Omental fat pad (tissue), 3 donors: ENCODE measurements at regions not wholly inside any gene's neighbourhood (a gene's known extent, or its start where the extent isn't known, plus 50 kb on each side); places are given as distances from the start of the nearest gene placed in this dataset.
A peak's percentile ranks its signal among the peaks of the same experiment; 100 is the strongest.

Experiments used
- ATAC-seq: fragments of 150-250 bp; one replicate; pipeline ENCODE4 v1.9.1; 2016; ENCODE audit warnings: mild to moderate bottlenecking, moderate library complexity; ENCODE audit not compliant: low FRiP score
- DNase-seq: peaks from one replicate; pipeline ENCODE4 v3.0.0-alpha.2; 2019; ENCODE audit warnings: low spot score
- TF ChIP-seq, protein P1 (sequence below), 3 donors: fragments of 450-650 bp; IDR thresholded peaks; one replicate each; pipeline ENCODE4 v1.5.1; 2016 to 2017; ENCODE audit warnings: antibody characterized with exemption in 3 of 3, mild to moderate bottlenecking in 3 of 3, moderate library complexity in 2 of 3

DNA sequence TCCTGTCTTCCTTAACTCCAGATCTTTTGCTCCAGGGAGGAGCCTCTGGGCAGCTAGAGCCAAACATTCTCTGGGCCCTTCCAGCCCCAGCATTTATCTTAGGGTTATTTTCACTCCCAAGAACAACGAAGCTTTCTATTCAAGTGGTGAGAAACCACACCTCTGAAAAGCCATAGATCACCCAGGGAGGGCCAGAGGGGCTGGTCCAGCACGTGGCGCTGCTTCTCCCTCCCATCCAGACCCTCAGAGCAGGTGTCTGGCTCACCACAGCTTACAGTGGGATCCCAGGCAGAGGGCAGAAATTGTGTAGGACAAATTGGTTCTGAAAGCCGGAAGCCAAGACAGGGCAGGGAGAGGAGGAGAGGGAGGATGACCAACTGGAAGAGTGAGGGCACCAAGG lies 74.0 kb upstream of the PKDCC start:
- no peak for ATAC-seq
- TF ChIP-seq, protein P1, sequence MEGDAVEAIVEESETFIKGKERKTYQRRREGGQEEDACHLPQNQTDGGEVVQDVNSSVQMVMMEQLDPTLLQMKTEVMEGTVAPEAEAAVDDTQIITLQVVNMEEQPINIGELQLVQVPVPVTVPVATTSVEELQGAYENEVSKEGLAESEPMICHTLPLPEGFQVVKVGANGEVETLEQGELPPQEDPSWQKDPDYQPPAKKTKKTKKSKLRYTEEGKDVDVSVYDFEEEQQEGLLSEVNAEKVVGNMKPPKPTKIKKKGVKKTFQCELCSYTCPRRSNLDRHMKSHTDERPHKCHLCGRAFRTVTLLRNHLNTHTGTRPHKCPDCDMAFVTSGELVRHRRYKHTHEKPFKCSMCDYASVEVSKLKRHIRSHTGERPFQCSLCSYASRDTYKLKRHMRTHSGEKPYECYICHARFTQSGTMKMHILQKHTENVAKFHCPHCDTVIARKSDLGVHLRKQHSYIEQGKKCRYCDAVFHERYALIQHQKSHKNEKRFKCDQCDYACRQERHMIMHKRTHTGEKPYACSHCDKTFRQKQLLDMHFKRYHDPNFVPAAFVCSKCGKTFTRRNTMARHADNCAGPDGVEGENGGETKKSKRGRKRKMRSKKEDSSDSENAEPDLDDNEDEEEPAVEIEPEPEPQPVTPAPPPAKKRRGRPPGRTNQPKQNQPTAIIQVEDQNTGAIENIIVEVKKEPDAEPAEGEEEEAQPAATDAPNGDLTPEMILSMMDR (IDR thresholded peaks at IDR 0.05) = no peak
- DNase-seq = no peak

DNA sequence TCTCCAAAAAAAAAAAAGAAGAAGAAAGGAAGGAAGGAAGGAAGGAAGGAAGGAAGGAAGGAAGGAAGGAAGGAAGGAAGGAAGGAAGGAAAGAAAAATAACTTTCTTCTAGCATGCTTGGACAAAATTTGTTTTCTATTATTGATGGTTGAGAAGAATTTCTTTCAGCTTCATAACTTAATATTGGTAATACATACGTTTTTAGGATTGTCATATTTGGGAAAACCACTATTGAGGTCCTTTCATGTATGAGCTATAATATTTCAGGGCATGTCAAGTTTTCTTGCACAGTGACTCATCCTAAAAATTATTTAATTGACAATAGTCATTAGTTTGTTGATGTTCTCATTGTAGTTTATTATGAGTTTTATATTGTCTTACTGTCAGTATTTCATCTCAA lies 66.4 kb upstream of the PKDCC start:
- TF ChIP-seq, protein P1 (IDR thresholded peaks at IDR 0.05) = no peak
- ATAC-seq = no peak
- DNase-seq = no peak

DNA sequence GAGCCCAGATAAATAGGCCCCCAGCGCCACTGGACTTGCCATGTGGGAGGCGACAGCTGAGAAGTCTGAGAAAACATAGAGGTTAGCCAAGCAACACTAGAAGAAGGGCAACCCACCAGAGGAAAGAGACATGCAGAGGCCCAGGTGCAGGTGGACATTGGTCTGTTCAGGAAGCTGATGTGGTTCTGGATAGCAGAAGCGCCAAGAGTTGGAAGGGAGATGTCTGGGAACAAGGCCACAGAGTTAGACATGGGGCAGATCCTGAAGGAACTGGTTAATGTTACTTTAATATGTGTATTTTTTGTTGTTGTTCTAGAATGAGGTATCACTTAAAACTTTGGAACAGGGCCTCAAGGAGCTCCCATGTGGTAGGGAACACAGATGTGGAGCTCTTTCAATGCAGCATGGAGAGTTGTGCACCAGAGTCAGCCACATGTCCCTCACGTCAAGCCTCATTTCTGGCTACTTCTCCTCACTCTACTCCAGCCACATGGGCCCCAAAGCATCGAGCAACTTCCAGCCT lies 62.2 kb upstream of the PKDCC start:
- ATAC-seq = no peak
- no peak for DNase-seq
- TF ChIP-seq, protein P1 (IDR thresholded peaks at IDR 0.05) = no peak

DNA sequence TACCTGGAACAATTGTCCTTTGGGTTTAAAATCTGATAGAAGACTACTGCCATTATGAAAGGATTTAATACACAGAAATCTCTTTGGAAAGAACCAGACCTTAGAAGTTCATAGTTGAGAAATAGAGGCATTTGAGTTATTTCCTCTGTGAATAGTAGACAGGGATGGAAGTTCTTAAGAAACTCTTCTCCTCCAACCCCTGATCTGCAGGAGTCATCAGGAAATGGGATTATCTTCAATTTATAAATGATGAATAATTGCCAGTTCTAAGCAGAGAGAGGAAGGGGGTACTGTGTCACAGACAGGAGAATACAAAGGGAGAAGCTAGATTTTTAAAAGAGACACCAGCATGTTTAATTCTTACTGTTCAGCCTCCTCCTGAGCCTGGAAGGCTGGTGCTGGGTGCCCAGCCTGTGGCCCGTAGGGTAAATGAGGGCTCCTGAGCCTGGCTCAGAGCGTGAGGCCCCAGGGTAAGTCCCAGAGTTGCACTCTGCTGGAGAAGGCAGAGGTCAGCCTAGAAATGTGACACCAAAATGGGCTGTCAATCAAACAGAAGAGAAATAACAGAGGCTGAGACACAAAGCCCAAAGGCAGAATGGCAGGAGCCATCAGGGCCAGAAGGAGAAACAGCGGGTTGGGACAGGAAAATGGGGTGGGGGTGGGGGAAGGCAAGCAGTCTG lies 58.2 kb upstream of the PKDCC start:
- no peak for DNase-seq
- ATAC-seq = no peak

DNA sequence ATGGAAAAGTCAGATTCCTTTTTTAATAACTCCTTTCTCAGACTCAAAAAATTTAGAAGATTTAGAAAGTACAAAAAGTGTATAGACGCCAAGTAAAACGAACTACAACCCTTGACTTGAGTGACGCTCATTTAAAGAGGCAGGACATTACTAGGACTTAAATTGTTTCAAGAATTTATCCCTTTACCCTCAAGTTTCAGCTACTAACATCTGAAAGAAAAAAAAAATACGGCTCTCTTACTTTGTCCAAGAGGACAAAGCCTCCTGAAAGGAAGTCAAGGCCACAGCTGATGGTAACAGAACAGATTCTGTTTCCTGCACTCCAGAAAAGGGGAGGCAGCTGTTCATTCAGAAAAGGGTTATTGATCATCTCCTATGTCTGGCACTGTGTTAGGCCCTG lies 57.6 kb upstream of the PKDCC start:
- DNase-seq (no peak), ATAC-seq (no peak)
- TF ChIP-seq, protein P1 (IDR thresholded peaks at IDR 0.05) = no peak

More for the DNA sequence above, 58.2 kb upstream of the PKDCC start:
- TF ChIP-seq, protein P1 (IDR thresholded peaks at IDR 0.05) = no peak

DNA sequence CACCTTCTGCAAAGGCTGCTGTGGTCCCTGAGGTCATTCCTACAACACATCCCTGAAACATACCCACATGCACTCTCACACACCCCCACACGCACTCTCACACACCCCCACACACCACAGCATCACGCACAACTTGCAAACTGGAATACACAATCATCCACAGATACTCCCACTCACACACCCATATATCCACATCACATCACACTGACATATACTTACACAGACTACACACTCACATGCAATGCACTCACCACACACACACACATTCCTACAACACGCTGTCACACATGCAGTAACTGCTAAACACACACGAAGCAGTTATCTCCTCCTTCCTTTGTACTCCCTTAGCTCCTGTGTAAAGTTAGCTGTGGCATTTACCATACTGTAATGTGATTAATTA lies 57.1 kb upstream of the PKDCC start:
- ATAC-seq = peak; percentile 54
- TF ChIP-seq, protein P1 (IDR thresholded peaks at IDR 0.05) = no peak
- no peak for DNase-seq

DNA sequence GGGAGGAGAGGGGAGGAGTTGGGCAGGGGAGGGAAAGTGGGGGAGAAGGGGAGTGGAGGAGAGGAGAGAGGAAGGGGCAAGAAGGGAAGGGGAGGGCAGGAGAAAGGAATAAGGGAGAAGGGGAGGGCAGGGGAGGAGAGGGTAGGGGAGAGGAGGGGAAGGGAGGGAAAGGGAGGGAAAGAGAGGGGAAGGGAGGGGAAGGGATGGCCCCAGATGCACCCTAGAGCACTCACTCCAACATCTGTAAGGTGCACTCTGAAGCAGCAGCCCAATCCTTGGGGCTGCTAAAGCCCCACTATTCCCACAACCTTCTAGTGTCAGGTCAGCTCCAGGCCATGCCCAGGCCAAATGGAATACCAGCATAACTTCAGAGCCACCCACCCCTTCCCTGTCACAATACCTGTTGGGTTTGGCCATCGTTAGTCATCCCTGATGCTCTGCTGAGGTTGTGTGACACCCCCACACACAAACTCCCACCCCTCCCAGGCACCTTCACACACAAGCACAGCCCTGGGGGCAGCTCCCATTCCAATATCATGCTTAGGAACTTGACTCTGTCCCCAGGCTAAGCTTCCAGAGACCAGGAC lies 55.7 kb upstream of the PKDCC start:
- DNase-seq (no peak), ATAC-seq (no peak)
- TF ChIP-seq, protein P1 (IDR thresholded peaks at IDR 0.05) = no peak
